Endodermal cell (in vitro differentiated cells): ENCODE measurements at regions not wholly inside any gene's neighbourhood (a gene's known extent, or its start where the extent isn't known, plus 50 kb on each side); places are given as distances from the start of the nearest gene placed in this dataset.

ENCODE experiments used
- DNase-seq: peaks from one replicate; pipeline ENCODE4 v3.0.0-alpha.2; 2017
- H3K27ac ChIP-seq: 2 replicates; pipeline ENCODE4 v1.5.1; 2013; ENCODE audit warnings: mild to moderate bottlenecking, low read depth, low read length, moderate library complexity
- H3K27me3 ChIP-seq: 2 replicates; pipeline ENCODE4 v1.6.1; 2013; ENCODE audit warnings: mild to moderate bottlenecking, low read length, moderate library complexity; ENCODE audit not compliant: insufficient read depth, control insufficient read depth, poor library complexity, severe bottlenecking
- H3K36me3 ChIP-seq: 2 replicates; pipeline ENCODE4 v1.7.0; 2013; ENCODE audit warnings: mild to moderate bottlenecking, low read length, moderate library complexity; ENCODE audit not compliant: control insufficient read depth, insufficient read depth
- H3K4me1 ChIP-seq: one replicate; pipeline ENCODE4 v1.7.0; 2013; ENCODE audit warnings: low read length; ENCODE audit not compliant: control insufficient read depth, insufficient read depth
- H3K4me3 ChIP-seq: 2 replicates; pipeline ENCODE4 v1.5.1; 2013; ENCODE audit warnings: mild to moderate bottlenecking, low read length, moderate library complexity
- H3K9ac ChIP-seq: 2 replicates; pipeline ENCODE4 v1.6.1; 2013; ENCODE audit warnings: mild to moderate bottlenecking, low read length, moderate library complexity; ENCODE audit not compliant: poor library complexity, severe bottlenecking; ENCODE audit errors: extremely low read depth
- H3K9me3 ChIP-seq: 2 replicates; pipeline ENCODE4 v1.6.1; 2013; ENCODE audit warnings: mild to moderate bottlenecking, low read length, moderate library complexity; ENCODE audit not compliant: control insufficient read depth
- H3K27ac Mint-ChIP-seq: 2 replicates; pipeline ENCODE4 v1.8.0; 2020; ENCODE audit warnings: mixed read lengths
- H3K27me3 Mint-ChIP-seq: 2 replicates; pipeline ENCODE4 v1.8.0; 2021; ENCODE audit warnings: mild to moderate bottlenecking, mixed read lengths; ENCODE audit not compliant: insufficient read depth
- H3K36me3 Mint-ChIP-seq: 2 replicates; pipeline ENCODE4 v1.8.0; 2020; ENCODE audit warnings: low read depth, mixed read lengths
- H3K4me1 Mint-ChIP-seq: 2 replicates; pipeline ENCODE4 v1.8.0; 2020; ENCODE audit warnings: mixed read lengths
- H3K4me3 Mint-ChIP-seq: 2 replicates; pipeline ENCODE4 v1.8.0; 2020; ENCODE audit warnings: mild to moderate bottlenecking, moderate library complexity, mixed read lengths
- H3K9me3 Mint-ChIP-seq: 2 replicates; pipeline ENCODE4 v1.8.0; 2020; ENCODE audit warnings: mild to moderate bottlenecking, mixed read lengths
- CTCF ChIP-seq: fragments of 200-600 bp; sonication (generic); conservative IDR thresholded peaks from 2 replicates; pipeline ENCODE4 v1.5.0; 2021; ENCODE audit warnings: antibody characterized with exemption, mild to moderate bottlenecking
- WGBS, 2 experiments: methylation state at CpG; one replicate each; pipeline versions ENCODE4 v1.1.5 to v1.1.7; 2013; ENCODE audit warnings: missing lambda C conversion rate in 2 of 2, mixed read lengths in 1 of 2; ENCODE audit not compliant: insufficient coverage in 1 of 2, insufficient read length in 1 of 2; 5-methylcytosine and 5-hydroxymethylcytosine counted together

DNA sequence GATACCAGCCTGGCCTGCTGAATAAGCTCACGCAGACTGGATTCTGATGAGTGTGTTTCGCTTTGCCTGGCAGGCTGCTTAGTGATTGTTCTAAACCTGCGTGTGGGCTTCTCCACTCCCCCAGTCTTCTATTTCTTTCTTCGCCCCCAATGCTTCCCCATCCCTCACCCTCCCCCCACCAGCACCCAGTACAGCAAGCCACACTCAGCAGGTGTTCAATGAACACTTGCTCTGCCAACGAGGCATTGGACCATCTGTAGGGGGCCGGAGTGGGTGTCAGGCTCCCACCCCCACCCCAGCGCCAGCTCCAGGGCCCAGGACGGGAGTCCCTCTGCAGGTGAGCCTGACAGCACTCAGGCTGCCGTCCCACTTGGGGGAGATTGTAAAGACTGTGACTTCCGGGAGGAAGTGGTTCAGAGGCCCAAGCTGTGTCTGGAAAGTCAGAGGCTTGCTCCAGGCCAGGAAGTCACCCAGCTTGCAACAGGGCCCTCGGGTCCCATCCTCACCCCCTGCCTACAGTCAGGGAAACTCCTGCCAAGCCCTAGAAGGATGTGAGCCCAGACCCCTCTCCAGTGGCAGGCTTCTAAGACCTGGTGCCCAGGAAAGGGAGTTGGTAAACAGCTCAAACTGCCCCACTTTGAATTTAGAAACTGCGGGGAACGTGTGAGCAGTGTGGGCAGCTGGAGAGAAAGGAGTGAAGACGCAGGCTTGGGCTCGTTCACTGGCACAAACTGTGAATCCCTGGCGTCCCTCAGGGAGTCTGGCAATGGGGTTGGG lies 66.3 kb upstream of the PRDM11 start:
- 86 to 90% methylated on average over 7 to 16 of the region's 16 CpGs for WGBS, 2 experiments
- Mint-ChIP-seq H3K27me3 (no peaks in the 10 kb centered on the region), H3K4me3 (no peak overlapping the region), H3K4me1 (peaks cover 21% of the 10 kb centered on the region), H3K36me3 (no peaks in the 10 kb centered on the region), H3K9me3 (no peaks in the 10 kb centered on the region), H3K27ac (peak overlapping the region; percentile 48)
- H3K36me3 ChIP-seq = no peaks in the 10 kb centered on the region
- H3K4me3 ChIP-seq = no peak overlapping the region
- H3K9ac ChIP-seq = no peak overlapping the region
- DNase-seq = no peak
- no peak for TF ChIP-seq CTCF
- no peak overlapping the region for H3K27ac ChIP-seq
- H3K27me3 ChIP-seq = no peaks in the 10 kb centered on the region
- peaks cover 4% of the 10 kb centered on the region for H3K4me1 ChIP-seq
- H3K9me3 ChIP-seq = no peaks in the 10 kb centered on the region

- H3K27ac Mint-ChIP-seq = peak overlapping the region; percentile 16
- DNase-seq = no peak
- no peak overlapping the region for H3K4me3 Mint-ChIP-seq
- H3K4me3 ChIP-seq = no peak overlapping the region
- no peaks in the 10 kb centered on the region for H3K9me3 Mint-ChIP-seq
- no peaks in the 10 kb centered on the region for H3K36me3 Mint-ChIP-seq
- H3K36me3 ChIP-seq = no peaks in the 10 kb centered on the region
- H3K27me3 ChIP-seq = no peaks in the 10 kb centered on the region
- H3K9ac ChIP-seq = no peak overlapping the region
- no peaks in the 10 kb centered on the region for H3K27me3 Mint-ChIP-seq
- peaks cover 4% of the 10 kb centered on the region for H3K4me1 ChIP-seq
- H3K27ac ChIP-seq = no peak overlapping the region
- no peak for TF ChIP-seq CTCF
- H3K4me1 Mint-ChIP-seq = peaks cover 26% of the 10 kb centered on the region
- 49 to 63% methylated on average over 8 to 10 of the region's 10 CpGs for WGBS, 2 experiments
- no peaks in the 10 kb centered on the region for H3K9me3 ChIP-seq
Observed at GRCh38 chr11:45082744-45083543, 63.5 kb upstream of the PRDM11 start.

GRCh38 chr11:45083544-45084087 lies 62.8 kb upstream of the PRDM11 start:
- H3K4me1 ChIP-seq = peaks cover 4% of the 10 kb centered on the region
- H3K27me3 ChIP-seq = no peaks in the 10 kb centered on the region
- Mint-ChIP-seq H3K4me1 (peaks cover 26% of the 10 kb centered on the region), H3K27me3 (no peaks in the 10 kb centered on the region), H3K36me3 (no peaks in the 10 kb centered on the region), H3K9me3 (no peaks in the 10 kb centered on the region), H3K4me3 (no peak overlapping the region), H3K27ac (no peak overlapping the region)
- no peaks in the 10 kb centered on the region for H3K9me3 ChIP-seq
- H3K9ac ChIP-seq = no peak overlapping the region
- no peak overlapping the region for H3K27ac ChIP-seq
- H3K4me3 ChIP-seq = no peak overlapping the region
- TF ChIP-seq CTCF = peak; percentile 80
- DNase-seq = peak; percentile 93
- no peaks in the 10 kb centered on the region for H3K36me3 ChIP-seq
- WGBS, 2 experiments = 47 to 50% methylated on average over 1 to 3 of the region's 3 CpGs
